HEK293 (cell line): ENCODE measurements at regions not wholly inside any gene's neighbourhood (a gene's known extent, or its start where the extent isn't known, plus 50 kb on each side); places are given as distances from the start of the nearest gene placed in this dataset.
"Not testable (repeated sequence)": the region's sequence is repeated elsewhere in the genome, so short reads cannot be mapped to it uniquely, and the experiment has no call there.

Experiments used
- CTCF ChIA-PET: fragments of 350-600 bp; formaldehyde crosslinking; extraction: SDS; loops from one replicate; lab custom pipeline; 2021; ENCODE audit warnings: antibody characterized with exemption; lab: Yijun Ruan, JAX
- POLR2A ChIA-PET: fragments of 300-600 bp; formaldehyde crosslinking; extraction: SDS; loops from one replicate; lab custom pipeline; 2020; ENCODE audit warnings: antibody characterized with exemption, inconsistent platforms; lab: Yijun Ruan, JAX
- H3K27ac ChIP-seq: fragments of 200-500 bp; sonication (Bioruptor generic); 2 replicates; pipeline ENCODE4 v1.5.1; 2014; ENCODE audit warnings: low read depth, low read length, control low read depth, inconsistent platforms; ENCODE audit errors: extremely low read depth
- H3K36me3 ChIP-seq, 2 experiments: fragments of 200-500 bp in 1 of 2; sonication (Bioruptor generic) in 1 of 2; 1 replicate in 1 of 2; 2 replicates in 1 of 2; pipeline ENCODE4 v1.5.1; 2014 to 2017; ENCODE audit warnings: inconsistent platforms in 2 of 2, low read length in 2 of 2; ENCODE audit not compliant: control insufficient read depth in 2 of 2, insufficient read depth in 1 of 2
- H3K4me1 ChIP-seq: fragments of 200-500 bp; sonication (Bioruptor generic); 2 replicates; pipeline ENCODE4 v1.5.1; 2014; ENCODE audit warnings: mild to moderate bottlenecking, low read length, inconsistent platforms; ENCODE audit not compliant: control insufficient read depth, insufficient read depth
- H3K4me3 ChIP-seq: 2 replicates; pipeline ENCODE4 v1.5.1; 2011; ENCODE audit warnings: low read depth, mild to moderate bottlenecking, control low read depth, low read length, moderate library complexity
- H3K9me3 ChIP-seq: fragments of 200-500 bp; sonication (Bioruptor generic); 2 replicates; pipeline ENCODE4 v1.5.1; 2014; ENCODE audit warnings: low read depth, low read length, inconsistent platforms; ENCODE audit not compliant: control insufficient read depth, insufficient read depth
- ATF2 ChIP-seq: fragments of 450-650 bp; formaldehyde crosslinking; IDR thresholded peaks from 2 replicates; pipeline ENCODE4 v1.5.1; 2016; ENCODE audit warnings: missing biosample characterization, missing genetic modification characterization, low read depth
- BCL11A ChIP-seq: fragments of 450-650 bp; formaldehyde crosslinking; IDR thresholded peaks from 2 replicates; pipeline ENCODE4 v1.5.1; 2016; ENCODE audit warnings: low read depth, missing biosample characterization, missing genetic modification characterization
- BCL11B ChIP-seq: fragments of 450-650 bp; formaldehyde crosslinking; IDR thresholded peaks from 2 replicates; pipeline ENCODE4 v1.5.1; 2016; ENCODE audit warnings: low read depth, missing biosample characterization, missing genetic modification characterization
- EGR2 ChIP-seq: fragments of 450-650 bp; formaldehyde crosslinking; IDR thresholded peaks from 2 replicates; pipeline ENCODE4 v1.5.1; 2016; ENCODE audit warnings: low read depth, missing biosample characterization, missing genetic modification characterization
- FEZF1 ChIP-seq: fragments of 450-650 bp; formaldehyde crosslinking; IDR thresholded peaks from 2 replicates; pipeline ENCODE4 v1.5.1; 2016; ENCODE audit warnings: missing biosample characterization, missing genetic modification characterization
- GLIS1 ChIP-seq: fragments of 450-650 bp; formaldehyde crosslinking; IDR thresholded peaks from 2 replicates; pipeline ENCODE4 v1.5.1; 2016; ENCODE audit warnings: missing biosample characterization, missing genetic modification characterization
- OVOL3 ChIP-seq: fragments of 450-650 bp; formaldehyde crosslinking; IDR thresholded peaks from 2 replicates; pipeline ENCODE4 v1.5.1; 2016; ENCODE audit warnings: missing biosample characterization, missing genetic modification characterization
- PRDM6 ChIP-seq: fragments of 450-650 bp; formaldehyde crosslinking; IDR thresholded peaks from 2 replicates; pipeline ENCODE4 v1.5.1; 2017; ENCODE audit warnings: missing biosample characterization, missing genetic modification characterization
- SETDB1 ChIP-seq: IDR thresholded peaks from one replicate; pipeline ENCODE4 v1.6.1; 2017; ENCODE audit warnings: mild to moderate bottlenecking, low read length, moderate library complexity, mixed read lengths; ENCODE audit not compliant: insufficient read length
- TCF7L2 ChIP-seq: IDR thresholded peaks from 2 replicates; pipeline ENCODE4 v1.6.1; 2011; ENCODE audit warnings: low read depth, mild to moderate bottlenecking, inconsistent platforms, low read length, moderate library complexity, borderline replicate concordance
- TRIM28 ChIP-seq: IDR thresholded peaks from 2 replicates; pipeline ENCODE4 v1.6.1; 2011; ENCODE audit warnings: low read length, control low read depth, borderline replicate concordance
- WT1 ChIP-seq: fragments of 450-650 bp; formaldehyde crosslinking; IDR thresholded peaks from 2 replicates; pipeline ENCODE4 v1.5.1; 2016; ENCODE audit warnings: missing biosample characterization, missing genetic modification characterization
- ZBTB1 ChIP-seq: fragments of 450-650 bp; formaldehyde crosslinking; IDR thresholded peaks from 2 replicates; pipeline ENCODE4 v1.5.1; 2016; ENCODE audit warnings: missing biosample characterization, missing genetic modification characterization
- ZBTB44 ChIP-seq: fragments of 450-650 bp; IDR thresholded peaks from 2 replicates; pipeline ENCODE4 v1.5.1; 2018; ENCODE audit warnings: missing biosample characterization, mild to moderate bottlenecking, missing genetic modification characterization
- ZNF10 ChIP-seq: fragments of 450-650 bp; formaldehyde crosslinking; IDR thresholded peaks from 2 replicates; pipeline ENCODE4 v1.5.1; 2017; ENCODE audit warnings: missing biosample characterization, missing genetic modification characterization
- ZNF155 ChIP-seq: fragments of 450-650 bp; formaldehyde crosslinking; IDR thresholded peaks from 2 replicates; pipeline ENCODE4 v1.5.1; 2016; ENCODE audit warnings: missing biosample characterization, missing genetic modification characterization
- ZNF174 ChIP-seq: fragments of 450-650 bp; formaldehyde crosslinking; IDR thresholded peaks from 2 replicates; pipeline ENCODE4 v1.5.0; 2017; ENCODE audit warnings: missing biosample characterization, mild to moderate bottlenecking, missing genetic modification characterization
- ZNF202 ChIP-seq: fragments of 450-650 bp; formaldehyde crosslinking; IDR thresholded peaks from 2 replicates; pipeline ENCODE4 v1.5.1; 2016; ENCODE audit warnings: missing biosample characterization, missing genetic modification characterization, borderline replicate concordance
- ZNF211 ChIP-seq: fragments of 450-650 bp; formaldehyde crosslinking; IDR thresholded peaks from 2 replicates; pipeline ENCODE4 v1.5.1; 2016; ENCODE audit warnings: low read depth, missing biosample characterization, missing genetic modification characterization
- ZNF239 ChIP-seq: fragments of 450-650 bp; formaldehyde crosslinking; IDR thresholded peaks from 2 replicates; pipeline ENCODE4 v1.5.1; 2016; ENCODE audit warnings: missing biosample characterization, missing genetic modification characterization
- ZNF26 ChIP-seq: fragments of 450-650 bp; formaldehyde crosslinking; IDR thresholded peaks from 2 replicates; pipeline ENCODE4 v1.5.1; 2016; ENCODE audit warnings: missing biosample characterization, missing genetic modification characterization
- ZNF274 ChIP-seq, 2 experiments: fragments of 200-500 bp in 1 of 2; fragments of 450-650 bp in 1 of 2; sonication (Bioruptor generic) in 1 of 2; formaldehyde crosslinking in 1 of 2; IDR thresholded peaks; 2 replicates each; pipeline versions ENCODE4 v1.5.1 to v1.6.1; 2014 to 2016; ENCODE audit warnings: borderline replicate concordance in 1 of 2, inconsistent platforms in 1 of 2, low read length in 1 of 2, missing biosample characterization in 1 of 2, missing genetic modification characterization in 1 of 2
- ZNF426 ChIP-seq: fragments of 450-650 bp; formaldehyde crosslinking; IDR thresholded peaks from 2 replicates; pipeline ENCODE4 v1.5.1; 2017; ENCODE audit warnings: missing biosample characterization, missing genetic modification characterization, mild to moderate bottlenecking, inconsistent platforms, moderate library complexity
- ZNF571 ChIP-seq: fragments of 450-650 bp; formaldehyde crosslinking; IDR thresholded peaks from 2 replicates; pipeline ENCODE4 v1.5.0; 2017; ENCODE audit warnings: missing biosample characterization, missing genetic modification characterization
- ZNF776 ChIP-seq: fragments of 450-650 bp; formaldehyde crosslinking; IDR thresholded peaks from 2 replicates; pipeline ENCODE4 v1.5.0; 2017; ENCODE audit warnings: missing biosample characterization, missing genetic modification characterization, borderline replicate concordance
- ZNF777 ChIP-seq: fragments of 450-650 bp; formaldehyde crosslinking; IDR thresholded peaks from 2 replicates; pipeline ENCODE4 v1.5.1; 2017; ENCODE audit warnings: missing biosample characterization, missing genetic modification characterization, borderline replicate concordance
- ZNF843 ChIP-seq: fragments of 450-650 bp; formaldehyde crosslinking; IDR thresholded peaks from 2 replicates; pipeline ENCODE4 v1.5.1; 2016; ENCODE audit warnings: missing biosample characterization, missing genetic modification characterization
- ZXDB ChIP-seq: fragments of 450-650 bp; formaldehyde crosslinking; IDR thresholded peaks from 2 replicates; pipeline ENCODE4 v1.5.1; 2016; ENCODE audit warnings: missing biosample characterization, missing genetic modification characterization

- TF ChIP-seq ZNF776 (tag by site-specific recombination) = no peak
These were observed 956.1 kb upstream of the PCDH20 start (continued) for GRCh38 chr13:62371737-62372136.

GRCh38 chr13:62367971-62368370 lies 952.3 kb upstream of the PCDH20 start:
- H3K4me3 ChIP-seq, POLR2A ChIA-PET, H3K27ac ChIP-seq, H3K36me3 ChIP-seq, H3K9me3 ChIP-seq, H3K4me1 ChIP-seq: not testable (repeated sequence)
- CTCF ChIA-PET = interaction anchor here (0.7 kb wide), 1 partner anchor 175 kb away, joined by 3 read pairs; no protein-coding TSS in a partner anchor
- TF ChIP-seq SETDB1 (peak; percentile 82), TRIM28 (peak; percentile 73; the same call in 1 of the 2 replicates)

GRCh38 chr13:62360609-62361008 lies 945.0 kb upstream of the PCDH20 start:
- ChIA-PET POLR2A (no interaction called here), CTCF (interaction anchor here (0.7 kb wide), 1 partner anchor 240 kb away, joined by 3 read pairs; no protein-coding TSS in a partner anchor)
- H3K36me3 ChIP-seq = no peaks in the 10 kb centered on the region
- H3K27ac ChIP-seq = no peak overlapping the region
- no peaks in the 10 kb centered on the region for H3K4me1 ChIP-seq
- no peaks in the 10 kb centered on the region for H3K9me3 ChIP-seq
- no peak overlapping the region for H3K4me3 ChIP-seq
- TF ChIP-seq ZNF426 (tag by site-specific recombination) = no peak
- 0 out of 2 replicates have a peak, but pooled peaks have one; percentile 37 for TF ChIP-seq BCL11B (tag by site-specific recombination)
- no peak for TF ChIP-seq ZNF777
- TF ChIP-seq ZBTB1 (tag by site-specific recombination) = no peak
- no peak for TF ChIP-seq ZNF10 (tag by site-specific recombination)
- TF ChIP-seq ZNF239 (tag by site-specific recombination) = no peak
- TF ChIP-seq FEZF1 (tag by site-specific recombination) = 0 out of 2 replicates have a peak, but pooled peaks have one; percentile 27
- TF ChIP-seq BCL11A (tag by site-specific recombination) = no peak
- no peak for TF ChIP-seq ATF2
- no peak for TF ChIP-seq ZNF26 (tag by site-specific recombination)
- 0 out of 2 replicates have a peak, but pooled peaks have one; percentile 26 for TF ChIP-seq PRDM6
- peak; percentile 79 for TF ChIP-seq WT1 (tag by site-specific recombination)
- no peak for TF ChIP-seq ZNF211
- TF ChIP-seq ZNF843 = 0 out of 2 replicates have a peak, but pooled peaks have one; percentile 27
- TF ChIP-seq ZNF174 (tag by site-specific recombination) = no peak
- TF ChIP-seq ZNF155 (tag by site-specific recombination) = no peak
- TF ChIP-seq TCF7L2 = peak; percentile 100
- TF ChIP-seq ZNF202 (tag by site-specific recombination) = no peak
- TF ChIP-seq ZNF571 = no peak
- no peak for TF ChIP-seq ZXDB (tag by site-specific recombination)
- no peak for TF ChIP-seq EGR2 (tag by site-specific recombination)
- TF ChIP-seq OVOL3 (tag by site-specific recombination) = no peak
- TF ChIP-seq TRIM28 = peak; percentile 97
- no peak for TF ChIP-seq ZNF274 (IDR thresholded peaks at IDR 0.05; ENCODE audit: low read length)
- no peak for TF ChIP-seq ZNF274 (tag by site-specific recombination; IDR thresholded peaks at IDR 0.05; ENCODE audit: borderline replicate concordance)
- TF ChIP-seq GLIS1 = 0 out of 2 replicates have a peak, but pooled peaks have one; percentile 16
- peak; percentile 29; the same call in 1 of the 2 replicates for TF ChIP-seq ZBTB44 (tag by site-specific recombination)
